Globus pallidus (tissue), 1 donor: ENCODE measurements at regions not wholly inside any gene's neighbourhood (a gene's known extent, or its start where the extent isn't known, plus 50 kb on each side); places are given as distances from the start of the nearest gene placed in this dataset.
"Not testable (repeated sequence)": the region's sequence is repeated elsewhere in the genome, so short reads cannot be mapped to it uniquely, and the experiment has no call there.

Source experiments
- DNase-seq: peaks from one replicate; pipeline ENCODE4 v3.0.0-alpha.2; 2015; ENCODE audit warnings: low spot score

DNA sequence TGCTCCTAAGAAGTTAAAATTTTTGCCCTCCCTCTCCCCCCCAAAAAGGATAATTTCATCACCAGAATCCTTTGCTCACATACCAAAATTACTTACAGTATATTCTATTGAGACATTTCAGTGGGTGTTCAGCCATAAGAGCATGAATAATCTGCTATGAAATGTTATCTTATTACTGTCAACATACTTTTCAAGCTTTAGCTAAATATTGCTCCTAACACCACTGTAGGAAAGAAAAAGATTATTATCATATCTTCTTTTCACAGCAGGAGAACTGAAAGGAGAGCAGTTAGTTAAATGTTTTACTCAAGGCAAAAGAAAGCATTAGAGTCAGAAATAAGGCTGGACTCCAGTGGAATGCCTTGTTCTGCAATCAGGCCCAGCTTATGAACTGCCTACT lies 231.0 kb upstream of the GYPA start:
- DNase-seq, result no peak

DNA sequence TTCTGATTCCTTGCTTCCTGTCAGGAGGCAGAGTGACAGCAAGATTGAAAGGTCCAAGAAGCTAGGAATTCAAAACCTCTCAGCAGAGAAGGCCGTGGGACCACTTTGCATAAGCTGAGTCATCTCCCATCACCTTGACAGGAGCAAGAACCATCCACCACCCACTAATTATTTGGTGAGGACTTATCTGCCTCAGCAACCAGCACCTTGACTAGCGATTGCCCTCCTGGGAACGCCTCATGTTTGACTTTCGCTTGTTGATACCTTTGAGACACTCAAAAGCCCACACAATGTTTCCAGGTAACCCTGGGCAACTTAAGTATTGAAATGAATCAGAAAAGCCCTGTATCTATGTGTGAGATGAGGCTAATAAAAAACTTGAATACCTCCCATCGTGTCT lies 233.5 kb upstream of the GYPA start:
- DNase-seq, result no peak

GRCh38 chr4:144376866-144377265 lies 236.3 kb upstream of the GYPA start:
- DNase-seq, result no peak

GRCh38 chr4:144384408-144384807 lies 243.9 kb upstream of the GYPA start:
- DNase-seq, result no peak

GRCh38 chr4:144399927-144400326 lies 246.0 kb upstream of the HHIP start:
- DNase-seq, result no peak

DNA sequence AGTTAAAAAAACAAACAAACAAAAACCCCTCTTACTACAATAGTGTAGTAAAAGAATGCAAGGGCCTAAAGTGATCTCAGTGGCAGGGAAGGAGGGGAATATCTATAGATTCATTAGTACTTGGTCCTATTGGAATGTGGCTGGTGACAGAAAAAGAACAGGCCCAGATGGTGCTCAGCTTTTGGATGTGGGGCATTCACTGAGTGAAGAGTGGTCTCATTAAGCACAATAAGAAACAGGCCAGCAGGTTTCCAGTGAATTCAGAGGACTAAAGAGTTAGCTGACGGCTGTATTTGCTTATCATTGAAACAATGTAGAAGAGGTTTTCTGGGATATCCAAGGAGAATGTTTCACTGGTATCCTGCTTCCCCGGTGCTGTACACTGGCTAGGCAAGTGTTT lies 243.8 kb upstream of the HHIP start:
- DNase-seq, result no peak

DNA sequence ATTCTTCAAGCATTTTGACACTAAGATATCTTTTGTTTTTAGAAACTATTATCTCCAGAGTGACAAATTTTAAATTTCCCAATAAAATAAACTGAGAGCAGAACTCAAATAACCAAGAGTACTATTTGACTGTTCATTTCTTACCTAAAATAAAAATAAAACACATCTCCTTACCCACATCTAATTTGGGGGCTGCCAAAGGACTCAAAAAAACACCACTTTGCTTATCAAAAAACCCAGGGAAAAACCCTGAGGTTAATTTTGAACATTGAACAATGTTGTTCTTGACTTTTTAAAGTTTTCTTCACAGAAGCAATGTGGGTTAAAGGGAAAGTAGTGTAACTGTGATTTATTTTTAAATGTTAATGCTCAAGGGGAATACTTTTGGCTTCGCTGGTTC lies 243.0 kb upstream of the HHIP start:
- no peak for DNase-seq

DNA sequence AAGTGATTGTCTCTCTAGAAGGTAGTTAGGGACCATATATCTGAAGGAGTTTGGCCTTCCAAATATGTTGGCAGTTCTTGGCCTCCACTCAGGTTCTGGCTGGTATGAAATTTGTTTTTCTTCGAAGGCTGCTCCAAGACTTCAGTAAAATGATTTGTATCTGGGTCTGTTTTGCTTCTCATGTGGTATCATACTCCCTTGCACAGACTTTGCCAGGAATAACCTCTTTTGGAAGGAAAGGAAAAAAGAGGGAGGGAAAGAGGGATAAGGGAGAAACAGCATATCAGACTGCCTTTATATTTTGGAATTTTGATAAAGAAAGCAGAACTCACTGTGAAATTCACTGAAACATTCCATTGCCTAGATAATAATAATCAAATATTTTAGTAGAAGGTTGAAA lies 242.1 kb upstream of the HHIP start:
- DNase-seq, result no peak

- no peak for DNase-seq
Measured at GRCh38 chr4:144409525-144409924, 236.4 kb upstream of the HHIP start.

DNA sequence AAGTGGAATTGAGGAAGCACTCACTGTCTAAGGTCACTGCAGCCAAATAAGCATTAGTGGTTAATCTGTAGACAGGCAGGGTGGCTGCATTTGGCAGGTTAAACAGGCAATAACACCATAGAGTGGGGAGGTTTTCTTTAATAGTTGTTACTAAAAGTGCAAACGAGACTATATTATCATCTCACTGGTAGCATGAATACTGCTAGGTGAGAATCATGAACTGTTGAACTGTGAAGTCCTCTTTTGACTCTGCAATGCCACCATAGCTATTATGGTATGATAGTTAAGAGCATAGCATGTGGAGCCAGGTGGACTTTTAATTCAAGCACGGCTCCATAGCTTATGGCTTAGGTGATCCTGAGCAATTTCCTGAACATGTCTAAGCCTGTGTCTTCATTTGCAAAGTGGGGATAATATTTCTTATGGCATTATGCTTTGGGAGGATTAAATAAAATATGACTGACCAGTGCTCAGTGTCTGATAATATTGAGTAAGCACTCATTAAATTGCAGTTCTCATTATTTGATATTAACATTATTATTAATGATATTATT lies 235.6 kb upstream of the HHIP start:
- no peak for DNase-seq

DNA sequence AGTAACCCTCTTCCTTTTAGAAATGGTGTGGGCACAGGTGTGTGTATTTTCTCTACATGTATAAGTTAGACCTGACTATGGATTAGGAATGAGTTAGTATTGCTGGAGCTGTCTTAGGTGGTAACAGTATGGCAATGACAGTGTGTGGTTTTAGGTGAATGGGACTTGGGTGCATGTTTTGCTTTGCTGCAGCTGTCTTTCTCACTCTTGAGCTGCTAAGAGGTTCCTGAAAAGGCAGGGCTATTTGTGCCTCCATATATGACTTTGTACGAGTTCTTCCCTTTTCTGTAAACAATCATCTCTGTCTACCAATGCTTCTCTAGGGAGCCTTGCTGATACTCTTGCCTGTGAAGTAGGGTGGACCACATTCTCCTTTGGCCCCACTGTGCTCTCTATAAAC lies 234.8 kb upstream of the HHIP start:
- no peak for DNase-seq

DNA sequence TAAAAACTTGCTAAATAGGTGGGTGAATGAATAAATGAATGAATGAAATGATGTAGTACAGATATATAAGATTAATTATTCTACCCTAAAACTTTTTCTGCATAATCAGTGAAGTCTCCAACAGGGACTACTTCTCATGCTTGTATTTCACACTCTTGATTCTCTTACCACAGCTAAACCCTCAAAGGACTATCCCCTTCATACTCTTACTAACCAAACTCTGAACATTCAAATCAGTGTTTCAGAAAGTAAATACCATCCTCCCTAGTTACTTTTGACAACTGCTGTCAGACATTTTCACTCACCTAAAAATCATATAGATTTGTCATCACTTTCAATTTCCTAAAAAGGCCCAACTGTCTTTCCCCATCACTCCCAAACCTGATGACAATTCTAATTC lies 234.3 kb upstream of the HHIP start:
- DNase-seq, result no peak

- DNase-seq, result no peak
Measured at GRCh38 chr4:144421056-144421455, 224.9 kb upstream of the HHIP start.

DNA sequence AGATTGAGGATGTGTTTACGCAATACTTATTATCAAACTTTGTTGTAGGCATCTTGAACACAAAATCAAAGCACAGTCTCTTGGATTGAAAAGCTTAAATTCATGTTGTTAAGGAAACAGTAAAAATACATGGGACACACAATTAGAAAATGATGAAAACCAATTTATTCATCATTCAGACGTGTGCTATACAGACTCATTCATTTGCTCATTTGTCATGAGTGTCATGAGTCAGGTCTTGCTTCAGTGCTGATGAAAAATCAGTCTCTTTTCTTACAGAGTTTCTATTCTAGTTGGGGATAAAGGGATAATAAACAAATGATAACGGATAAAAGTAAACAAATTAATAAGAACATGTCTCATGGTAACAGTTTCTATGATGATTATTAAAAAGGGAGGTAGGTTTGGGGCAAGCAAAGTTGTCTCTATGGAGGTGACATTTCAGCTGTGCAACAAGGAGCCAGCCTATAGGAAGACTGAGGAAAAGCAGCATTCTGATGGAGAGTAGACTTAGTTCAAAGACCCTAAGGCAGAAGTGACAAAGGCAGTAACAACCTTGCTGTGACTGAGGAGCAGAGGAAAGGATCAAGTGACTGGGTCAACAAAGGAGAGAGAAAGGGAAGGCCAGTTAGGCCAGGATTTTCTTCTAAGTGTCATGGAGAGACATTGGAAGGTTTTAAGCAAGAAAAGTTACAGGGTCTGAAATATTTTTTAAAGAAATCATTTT lies 224.0 kb upstream of the HHIP start:
- no peak for DNase-seq

DNA sequence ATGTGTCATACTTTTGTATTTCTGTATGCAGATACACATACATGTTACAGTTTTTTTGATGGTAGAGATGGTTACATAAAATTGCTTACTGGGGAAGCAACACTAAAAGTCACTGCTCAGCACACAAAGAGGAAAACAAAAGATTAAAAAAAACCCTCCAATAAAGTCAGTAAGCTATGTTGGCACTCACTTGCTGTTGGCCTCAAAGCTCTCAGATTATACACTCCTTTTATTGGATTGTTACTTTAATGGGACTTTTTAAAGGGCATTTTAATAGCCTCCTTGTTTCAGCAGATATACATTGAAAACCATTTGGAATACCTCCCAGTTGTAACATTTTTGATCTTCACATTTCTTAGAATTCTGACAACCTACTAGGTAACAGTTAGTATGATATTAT lies 222.0 kb upstream of the HHIP start:
- DNase-seq, result no peak

DNA sequence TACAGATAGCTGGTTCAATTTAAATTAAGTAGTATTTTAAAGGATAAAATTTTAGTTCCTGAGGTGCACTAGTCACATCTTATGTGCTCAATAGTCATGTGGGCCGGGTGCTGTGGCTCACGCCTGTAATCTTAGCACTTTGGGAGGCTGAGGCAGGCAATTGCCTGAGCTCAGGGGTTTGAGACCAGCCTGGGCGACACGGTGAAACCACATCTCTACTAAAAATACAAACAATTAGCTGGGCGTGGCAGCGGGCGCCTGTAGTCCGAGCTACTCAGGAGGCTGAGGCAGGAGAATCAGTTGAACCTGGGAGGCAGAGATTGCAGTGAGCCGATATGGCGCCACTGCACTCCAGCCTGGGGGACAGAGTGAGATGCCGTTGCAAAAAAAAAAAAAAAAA lies 219.9 kb upstream of the HHIP start:
- not testable (repeated sequence) for DNase-seq

DNA sequence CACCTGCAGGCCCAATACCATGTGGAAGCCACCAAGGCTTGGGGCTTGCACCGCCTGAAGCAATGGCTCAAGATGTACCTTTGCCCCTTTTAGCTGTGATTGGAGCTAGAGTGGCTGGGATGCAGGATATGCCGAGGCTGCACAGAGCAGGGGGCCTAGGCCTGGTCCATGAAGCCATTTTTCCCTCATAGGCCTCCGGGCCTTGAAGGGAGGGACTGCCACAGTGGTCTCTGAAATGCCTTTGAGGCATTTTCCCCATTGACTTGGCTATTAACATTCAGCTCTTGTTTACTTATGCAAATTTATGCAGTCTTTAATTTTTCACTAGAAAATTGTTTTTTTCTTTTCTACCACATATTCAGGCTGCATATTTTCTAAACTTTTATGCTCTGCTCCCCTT lies 203.2 kb upstream of the HHIP start:
- DNase-seq, result no peak

DNA sequence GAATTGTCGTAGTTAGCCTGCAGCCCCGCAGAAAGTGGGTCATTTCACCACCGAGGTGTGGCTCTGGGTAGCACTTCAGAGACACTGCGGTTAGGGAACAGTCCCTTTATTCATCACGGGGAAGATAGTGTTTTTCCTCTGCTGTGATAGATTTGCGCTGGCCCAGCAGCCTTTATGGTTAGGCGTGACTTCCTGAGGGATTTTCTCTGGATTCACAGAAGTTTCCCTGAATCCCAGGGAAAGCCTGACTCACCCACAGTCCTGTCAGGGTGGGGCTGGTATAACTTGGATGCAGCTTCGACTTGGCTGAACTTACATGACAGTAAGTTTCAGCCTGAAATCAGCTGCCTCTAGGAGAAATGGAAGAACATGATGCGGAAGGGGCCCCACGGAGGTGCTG lies 196.3 kb upstream of the HHIP start:
- DNase-seq, result no peak

DNA sequence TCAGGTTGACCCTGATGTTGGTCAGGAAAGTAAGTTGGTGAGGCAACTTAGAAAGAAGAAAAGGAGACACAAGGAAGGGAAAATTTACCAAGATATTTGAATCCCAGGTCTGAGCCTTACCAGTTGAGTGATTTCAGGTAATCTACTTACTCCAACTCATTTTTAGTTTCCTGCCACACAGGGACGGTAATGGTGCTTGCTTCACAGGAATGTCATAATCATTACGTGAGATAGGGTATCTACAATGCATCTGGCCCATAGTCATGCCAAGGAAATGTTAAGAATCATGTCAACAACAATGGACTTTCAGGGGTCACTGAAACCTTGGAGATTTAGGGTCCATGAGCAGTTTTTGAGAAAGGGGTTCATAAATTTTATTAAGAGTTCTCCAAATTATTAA lies 195.4 kb upstream of the HHIP start:
- DNase-seq, result no peak

- no peak for DNase-seq
Measured at GRCh38 chr4:144451766-144452450, 194.0 kb upstream of the HHIP start.

DNA sequence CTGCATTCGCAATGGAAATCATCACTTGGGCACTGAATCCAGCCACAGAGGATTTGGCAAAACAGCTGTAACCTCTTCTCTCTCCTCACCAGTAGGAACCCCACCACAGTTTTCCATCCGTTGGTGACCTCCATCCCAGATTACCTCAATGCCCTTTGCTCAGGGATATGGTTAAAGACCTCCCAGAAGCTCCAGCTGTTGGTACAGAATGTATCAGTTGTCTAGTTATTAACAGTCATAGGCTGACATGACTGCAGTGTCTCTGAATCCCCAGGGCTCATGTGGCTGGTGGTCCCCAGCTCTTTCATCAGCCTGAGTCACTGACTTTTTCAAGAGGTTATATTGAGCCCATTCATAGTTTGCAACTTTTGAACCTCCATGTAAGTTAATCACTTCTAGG lies 189.8 kb upstream of the HHIP start:
- DNase-seq, result no peak

DNA sequence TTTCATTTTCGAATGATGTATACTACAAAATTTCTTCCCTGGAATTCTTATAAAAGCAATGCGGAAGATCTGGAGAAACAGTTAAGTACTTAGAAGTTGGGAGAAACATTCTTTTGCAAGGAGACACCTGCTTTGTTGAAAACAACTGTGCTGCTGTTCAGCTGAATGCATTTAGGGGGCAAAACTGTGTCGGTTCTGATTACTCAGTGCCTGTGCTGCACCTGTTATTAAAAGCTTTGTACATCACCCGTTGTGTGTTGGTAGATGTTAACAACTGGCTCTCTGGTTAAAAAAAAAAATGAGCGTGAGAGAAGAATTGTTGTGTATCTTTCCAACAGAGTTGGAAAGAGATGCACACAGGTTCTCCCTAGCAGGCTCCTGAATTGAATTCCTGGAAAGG lies 184.1 kb upstream of the HHIP start:
- DNase-seq, result no peak

GRCh38 chr4:144463236-144463635 lies 182.7 kb upstream of the HHIP start:
- no peak for DNase-seq

DNA sequence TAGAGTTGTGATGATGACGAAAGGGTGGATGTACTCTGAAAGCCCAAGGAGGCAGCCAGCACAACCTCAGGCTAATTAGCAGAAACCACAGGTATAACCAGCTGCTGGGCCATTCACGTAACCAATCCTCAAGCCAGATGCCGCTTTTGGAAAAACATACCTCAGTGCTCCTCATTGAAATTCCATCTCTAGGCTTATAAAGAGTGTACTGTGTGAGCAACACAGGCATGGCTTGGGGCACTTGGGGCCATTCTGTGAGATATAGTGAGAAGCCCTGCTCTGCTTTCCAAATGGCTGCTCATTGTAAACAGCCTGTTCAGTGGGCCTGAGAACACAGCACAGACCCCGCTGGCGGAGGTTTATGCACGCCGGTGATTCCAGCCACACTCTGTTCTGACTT lies 182.1 kb upstream of the HHIP start:
- no peak for DNase-seq
